ENCODE measurements at regions not wholly inside any gene's neighbourhood (a gene's known extent, or its start where the extent isn't known, plus 50 kb on each side); places are given as distances from the start of the nearest gene placed in this dataset.
"Not testable (repeated sequence)": the region's sequence is repeated elsewhere in the genome, so short reads cannot be mapped to it uniquely, and the experiment has no call there.

DNA sequence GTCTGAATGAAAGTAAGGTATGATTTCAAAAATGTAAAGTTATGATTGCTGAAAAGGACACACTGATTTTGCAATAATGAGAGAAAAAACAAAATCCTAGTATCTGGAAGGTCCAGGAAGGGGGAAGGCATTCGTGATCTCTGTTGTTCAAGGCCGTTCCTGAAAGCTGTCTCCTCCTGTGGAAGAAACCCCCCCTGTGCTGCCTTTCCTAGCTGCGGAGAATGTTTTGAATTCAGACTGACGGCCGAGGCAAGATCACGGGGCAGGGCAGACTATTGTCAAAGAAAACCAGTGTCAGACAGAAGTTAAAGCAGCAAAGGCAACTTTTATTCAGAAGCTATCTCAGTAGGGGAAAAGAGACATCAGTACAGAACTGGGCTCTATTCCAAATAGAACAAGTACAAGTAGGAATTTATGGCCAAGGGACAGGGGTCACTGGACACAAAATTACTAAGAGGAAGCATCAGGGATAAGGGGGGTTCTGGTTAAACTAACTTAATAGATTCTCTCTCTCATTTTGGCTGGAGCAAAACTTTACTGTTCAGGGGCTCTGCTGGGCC is 61.9 kb upstream of the IGFBPL1 start:
- peaks cover 11% of the 10 kb centered on the region for H3K4me1 ChIP-seq (ENCODE audit: insufficient read depth)
- no peaks in the 10 kb centered on the region for H3K79me2 ChIP-seq
- H3K4me2 ChIP-seq = no peak overlapping the region
- H3K9me2 ChIP-seq (replicated peaks; ENCODE audit: insufficient read depth) = no peaks in the 10 kb centered on the region
- no peak overlapping the region for H3K4me3 ChIP-seq
- H3K27me3 ChIP-seq = no peaks in the 10 kb centered on the region
- WGBS (ENCODE audit: low lambda C conversion rate, missing lambda C conversion rate) = 59% methylated on average over 6 of the region's 6 CpGs
- no peaks in the 10 kb centered on the region for H3K36me3 ChIP-seq (replicated peaks; ENCODE audit: insufficient read depth, low read depth)
- H3K9me3 ChIP-seq (ENCODE audit: low read depth) = no peaks in the 10 kb centered on the region
- DNase-seq (ENCODE audit: low spot score) = no peak
- no peak overlapping the region for H2AFZ ChIP-seq
- no peaks in the 10 kb centered on the region for H4K20me1 ChIP-seq (ENCODE audit: insufficient read depth, poor library complexity, severe bottlenecking)
- TF ChIP-seq EZH2phosphoT487 (IDR thresholded peaks at IDR 0.05; ENCODE audit: low read depth, severe bottlenecking, unreplicated experiment) (no peak), EZH2 (IDR thresholded peaks at IDR 0.05; ENCODE audit: borderline replicate concordance) (no peak)
- TF ChIP-seq, protein P1, sequence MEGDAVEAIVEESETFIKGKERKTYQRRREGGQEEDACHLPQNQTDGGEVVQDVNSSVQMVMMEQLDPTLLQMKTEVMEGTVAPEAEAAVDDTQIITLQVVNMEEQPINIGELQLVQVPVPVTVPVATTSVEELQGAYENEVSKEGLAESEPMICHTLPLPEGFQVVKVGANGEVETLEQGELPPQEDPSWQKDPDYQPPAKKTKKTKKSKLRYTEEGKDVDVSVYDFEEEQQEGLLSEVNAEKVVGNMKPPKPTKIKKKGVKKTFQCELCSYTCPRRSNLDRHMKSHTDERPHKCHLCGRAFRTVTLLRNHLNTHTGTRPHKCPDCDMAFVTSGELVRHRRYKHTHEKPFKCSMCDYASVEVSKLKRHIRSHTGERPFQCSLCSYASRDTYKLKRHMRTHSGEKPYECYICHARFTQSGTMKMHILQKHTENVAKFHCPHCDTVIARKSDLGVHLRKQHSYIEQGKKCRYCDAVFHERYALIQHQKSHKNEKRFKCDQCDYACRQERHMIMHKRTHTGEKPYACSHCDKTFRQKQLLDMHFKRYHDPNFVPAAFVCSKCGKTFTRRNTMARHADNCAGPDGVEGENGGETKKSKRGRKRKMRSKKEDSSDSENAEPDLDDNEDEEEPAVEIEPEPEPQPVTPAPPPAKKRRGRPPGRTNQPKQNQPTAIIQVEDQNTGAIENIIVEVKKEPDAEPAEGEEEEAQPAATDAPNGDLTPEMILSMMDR (IDR thresholded peaks at IDR 0.05; ENCODE audit: poor library complexity) = no peak
- H3K27ac ChIP-seq = no peak overlapping the region

DNA sequence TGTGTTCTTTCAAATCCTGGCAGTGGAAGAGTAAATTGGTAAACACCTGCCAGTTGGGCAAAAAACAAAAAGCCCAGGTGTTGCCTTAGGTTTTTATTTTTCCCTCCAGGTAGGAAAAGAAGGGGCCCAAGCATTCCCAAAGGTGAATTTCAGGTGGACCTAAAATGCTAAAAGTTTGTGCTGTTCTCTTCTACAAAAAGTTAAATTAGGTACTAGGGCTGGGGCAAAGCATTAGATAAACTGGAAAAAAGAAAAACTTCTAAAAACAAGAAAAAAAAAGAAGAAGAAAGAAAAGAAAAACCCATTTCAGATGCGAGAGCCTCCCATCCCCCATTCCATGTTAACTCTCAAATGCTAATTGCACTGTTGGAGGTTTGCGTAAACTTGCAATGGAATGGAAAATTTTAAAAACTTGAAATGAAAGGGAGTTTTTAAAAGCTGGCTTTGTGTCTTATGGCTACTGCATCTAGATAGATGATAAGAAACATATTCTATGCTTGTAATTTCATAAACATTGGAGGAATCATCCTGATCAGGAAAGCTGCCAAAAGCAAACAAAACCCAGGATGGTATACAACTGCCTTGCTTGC is 59.9 kb upstream of the IGFBPL1 start:
- H3K4me3 ChIP-seq; H3K79me2 ChIP-seq; H3K27ac ChIP-seq; H2AFZ ChIP-seq; H3K9me2 ChIP-seq (replicated peaks; ENCODE audit: insufficient read depth); H4K20me1 ChIP-seq (ENCODE audit: insufficient read depth, poor library complexity, severe bottlenecking); H3K27me3 ChIP-seq; H3K9me3 ChIP-seq (ENCODE audit: low read depth); H3K36me3 ChIP-seq (replicated peaks; ENCODE audit: insufficient read depth, low read depth); DNase-seq (ENCODE audit: low spot score): not testable (repeated sequence)
- Histone ChIP-seq H3K4me1 (ENCODE audit: insufficient read depth) (peaks cover 11% of the 10 kb centered on the region), H3K4me2 (peak overlapping the region; percentile 31)
- 57% methylated on average over 2 of the region's 2 CpGs for WGBS (ENCODE audit: low lambda C conversion rate, missing lambda C conversion rate)

DNA sequence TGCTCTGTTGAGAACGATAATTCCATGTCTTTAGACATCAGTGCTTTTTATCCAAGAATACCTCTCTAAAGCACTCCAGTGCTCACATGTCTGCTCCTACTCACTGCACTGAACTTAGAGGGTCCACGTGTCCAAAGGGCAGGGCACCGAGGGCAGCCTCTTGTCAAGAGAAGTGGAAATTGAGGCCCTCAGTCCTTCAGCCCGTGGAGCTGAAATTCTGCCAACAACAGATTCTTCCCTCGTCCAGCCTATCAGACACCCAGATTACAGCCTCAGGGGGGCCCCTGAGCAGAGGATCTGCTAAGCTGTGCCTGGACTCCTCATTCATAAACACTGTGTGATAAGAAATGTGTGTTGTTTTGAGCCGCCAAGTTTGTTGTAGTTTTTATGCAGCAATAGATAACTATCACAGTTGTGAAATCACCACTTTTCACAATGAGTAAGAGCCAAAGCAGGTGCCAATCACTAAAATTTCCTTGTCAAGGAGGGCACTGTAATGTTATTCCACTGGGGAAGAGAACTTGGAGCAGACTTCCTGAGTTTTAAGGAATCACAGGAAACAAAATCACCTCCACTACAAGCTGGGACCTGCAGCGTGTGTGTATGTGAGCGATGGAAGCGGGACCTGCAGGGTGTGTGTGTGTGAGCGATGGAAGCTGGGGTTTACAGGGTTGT is 58.8 kb upstream of the IGFBPL1 start:
- WGBS (ENCODE audit: low lambda C conversion rate, missing lambda C conversion rate) = 51% methylated on average over 10 of the region's 10 CpGs
- H2AFZ ChIP-seq = no peak overlapping the region
- H3K9me3 ChIP-seq (ENCODE audit: low read depth) = no peaks in the 10 kb centered on the region
- H3K79me2 ChIP-seq = no peaks in the 10 kb centered on the region
- H3K9me2 ChIP-seq (replicated peaks; ENCODE audit: insufficient read depth) = no peaks in the 10 kb centered on the region
- peak; percentile 25 for DNase-seq (ENCODE audit: low spot score)
- H4K20me1 ChIP-seq (ENCODE audit: insufficient read depth, poor library complexity, severe bottlenecking) = no peaks in the 10 kb centered on the region
- no peak overlapping the region for H3K4me3 ChIP-seq
- H3K27me3 ChIP-seq = no peaks in the 10 kb centered on the region
- no peak overlapping the region for H3K27ac ChIP-seq
- peaks cover 11% of the 10 kb centered on the region for H3K4me1 ChIP-seq (ENCODE audit: insufficient read depth)
- no peaks in the 10 kb centered on the region for H3K36me3 ChIP-seq (replicated peaks; ENCODE audit: insufficient read depth, low read depth)
- H3K4me2 ChIP-seq = no peak overlapping the region
- TF ChIP-seq, protein P1 (IDR thresholded peaks at IDR 0.05; ENCODE audit: poor library complexity) = no peak
- TF ChIP-seq EZH2 (IDR thresholded peaks at IDR 0.05; ENCODE audit: borderline replicate concordance) (no peak), EZH2phosphoT487 (IDR thresholded peaks at IDR 0.05; ENCODE audit: low read depth, severe bottlenecking, unreplicated experiment) (no peak)

- Histone ChIP-seq H3K4me1 (ENCODE audit: insufficient read depth) (peaks cover 4% of the 10 kb centered on the region), H3K4me2 (no peak overlapping the region), H3K9me2 (replicated peaks; ENCODE audit: insufficient read depth) (no peaks in the 10 kb centered on the region), H2AFZ (no peak overlapping the region), H4K20me1 (ENCODE audit: insufficient read depth, poor library complexity, severe bottlenecking) (no peaks in the 10 kb centered on the region), H3K36me3 (replicated peaks; ENCODE audit: insufficient read depth, low read depth) (no peaks in the 10 kb centered on the region), H3K27ac (no peak overlapping the region), H3K27me3 (no peaks in the 10 kb centered on the region), H3K4me3 (no peak overlapping the region), H3K79me2 (no peaks in the 10 kb centered on the region), H3K9me3 (ENCODE audit: low read depth) (no peaks in the 10 kb centered on the region)
- TF ChIP-seq, protein P1 (IDR thresholded peaks at IDR 0.05; ENCODE audit: poor library complexity) = no peak
- 97% methylated on average over 22 of the region's 22 CpGs for WGBS (ENCODE audit: low lambda C conversion rate, missing lambda C conversion rate)
- DNase-seq (ENCODE audit: low spot score) = no peak
Measured at GRCh38 chr9:38478211-38478610, 54.0 kb upstream of the IGFBPL1 start.

- not testable (repeated sequence) for H3K27ac ChIP-seq; H3K9me2 ChIP-seq (replicated peaks; ENCODE audit: insufficient read depth); H3K9me3 ChIP-seq (ENCODE audit: low read depth); H3K36me3 ChIP-seq (replicated peaks; ENCODE audit: insufficient read depth, low read depth); H4K20me1 ChIP-seq (ENCODE audit: insufficient read depth, poor library complexity, severe bottlenecking); DNase-seq (ENCODE audit: low spot score); H2AFZ ChIP-seq; H3K27me3 ChIP-seq; H3K4me1 ChIP-seq (ENCODE audit: insufficient read depth); H3K4me2 ChIP-seq; H3K79me2 ChIP-seq; H3K4me3 ChIP-seq
- WGBS (ENCODE audit: low lambda C conversion rate, missing lambda C conversion rate) = 90% methylated on average over 4 of the region's 4 CpGs
Measured at GRCh38 chr9:38474476-38474875, 50.2 kb upstream of the IGFBPL1 start.

All from hepatocyte (in vitro differentiated cells).